ENCODE measurements at regions not wholly inside any gene's neighbourhood (a gene's known extent, or its start where the extent isn't known, plus 50 kb on each side); places are given as distances from the start of the nearest gene placed in this dataset.
"Not testable (repeated sequence)": the region's sequence is repeated elsewhere in the genome, so short reads cannot be mapped to it uniquely, and the experiment has no call there.

DNA sequence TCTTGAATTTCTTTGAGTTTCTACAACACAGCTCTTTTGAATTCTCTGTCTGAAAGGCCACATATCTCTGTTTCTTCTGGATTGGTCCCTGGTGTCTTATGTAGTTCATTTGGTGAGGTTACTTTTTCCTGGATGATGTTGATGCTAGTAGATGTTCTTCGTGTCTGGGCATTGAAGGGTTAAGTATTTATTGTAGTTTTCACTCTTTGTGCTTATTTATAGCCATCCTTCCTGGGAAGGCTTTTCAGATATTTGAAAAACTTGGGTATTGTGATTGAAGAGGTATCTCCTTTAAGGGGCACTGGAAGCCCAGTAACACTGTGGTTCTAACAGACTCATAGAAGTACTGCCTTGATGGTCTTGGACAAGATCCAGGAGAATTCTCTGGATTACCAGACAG, 338.5 kb upstream of the SPRY2 start:
- no peak for DNase-seq (ENCODE audit: low read depth)
- TF ChIP-seq, protein P1, sequence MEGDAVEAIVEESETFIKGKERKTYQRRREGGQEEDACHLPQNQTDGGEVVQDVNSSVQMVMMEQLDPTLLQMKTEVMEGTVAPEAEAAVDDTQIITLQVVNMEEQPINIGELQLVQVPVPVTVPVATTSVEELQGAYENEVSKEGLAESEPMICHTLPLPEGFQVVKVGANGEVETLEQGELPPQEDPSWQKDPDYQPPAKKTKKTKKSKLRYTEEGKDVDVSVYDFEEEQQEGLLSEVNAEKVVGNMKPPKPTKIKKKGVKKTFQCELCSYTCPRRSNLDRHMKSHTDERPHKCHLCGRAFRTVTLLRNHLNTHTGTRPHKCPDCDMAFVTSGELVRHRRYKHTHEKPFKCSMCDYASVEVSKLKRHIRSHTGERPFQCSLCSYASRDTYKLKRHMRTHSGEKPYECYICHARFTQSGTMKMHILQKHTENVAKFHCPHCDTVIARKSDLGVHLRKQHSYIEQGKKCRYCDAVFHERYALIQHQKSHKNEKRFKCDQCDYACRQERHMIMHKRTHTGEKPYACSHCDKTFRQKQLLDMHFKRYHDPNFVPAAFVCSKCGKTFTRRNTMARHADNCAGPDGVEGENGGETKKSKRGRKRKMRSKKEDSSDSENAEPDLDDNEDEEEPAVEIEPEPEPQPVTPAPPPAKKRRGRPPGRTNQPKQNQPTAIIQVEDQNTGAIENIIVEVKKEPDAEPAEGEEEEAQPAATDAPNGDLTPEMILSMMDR (conservative IDR thresholded peaks at IDR 0.05; ENCODE audit: low read length): no peak
- no peak overlapping the region for H3K4me3 ChIP-seq (ENCODE audit: low read length)

DNA sequence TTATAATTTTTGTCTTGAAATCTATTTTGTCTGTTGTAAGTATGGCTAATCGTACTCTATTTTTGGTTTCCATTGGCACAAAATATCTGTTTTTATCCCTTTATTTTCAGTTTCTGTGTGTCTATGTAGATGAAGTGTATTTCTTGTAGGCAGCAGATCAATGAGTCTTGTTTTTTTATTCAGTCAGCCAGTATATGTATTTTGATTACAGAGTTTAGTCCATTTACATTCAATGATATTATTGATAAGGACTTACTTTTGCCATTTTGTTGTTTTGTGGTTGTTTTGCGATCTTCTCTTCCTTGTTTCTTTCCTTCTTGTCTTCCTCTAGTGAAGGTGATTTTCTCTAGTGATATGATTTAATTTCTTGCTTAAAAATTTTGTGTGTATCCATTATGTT, 336.3 kb upstream of the SPRY2 start:
- TF ChIP-seq, protein P1 (conservative IDR thresholded peaks at IDR 0.05; ENCODE audit: low read length): no peak
- no peak overlapping the region for H3K4me3 ChIP-seq (ENCODE audit: low read length)
- DNase-seq (ENCODE audit: low read depth): no peak

DNA sequence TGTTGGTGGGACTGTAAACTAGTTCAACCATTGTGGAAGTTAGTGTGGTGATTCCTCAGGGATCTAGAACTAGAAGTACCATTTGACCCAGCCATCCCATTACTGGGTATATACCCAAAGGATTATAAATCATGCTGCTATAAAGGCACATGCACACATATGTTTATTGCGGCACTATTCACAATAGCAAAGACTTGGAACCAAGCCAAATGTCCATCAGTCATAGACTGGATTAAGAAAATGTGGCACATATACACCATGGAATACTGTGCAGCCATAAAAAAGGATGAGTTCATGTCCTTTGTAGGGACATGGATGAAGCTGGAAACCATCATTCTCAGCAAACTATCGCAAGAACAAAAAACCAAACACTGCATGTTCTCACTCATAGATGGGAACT, 334.5 kb upstream of the SPRY2 start:
- not testable (repeated sequence) for DNase-seq (ENCODE audit: low read depth); H3K4me3 ChIP-seq (ENCODE audit: low read length)

- TF ChIP-seq, protein P1 (conservative IDR thresholded peaks at IDR 0.05; ENCODE audit: low read length): no peak
- DNase-seq (ENCODE audit: low read depth): no peak
- no peak overlapping the region for H3K4me3 ChIP-seq (ENCODE audit: low read length)
Observed at GRCh38 chr13:80671773-80672172, 330.8 kb upstream of the SPRY2 start.

GRCh38 chr13:80669112-80669511, 328.2 kb upstream of the SPRY2 start:
- no peak overlapping the region for H3K4me3 ChIP-seq (ENCODE audit: low read length)
- TF ChIP-seq, protein P1 (conservative IDR thresholded peaks at IDR 0.05; ENCODE audit: low read length): no peak
- no peak for DNase-seq (ENCODE audit: low read depth)

DNA sequence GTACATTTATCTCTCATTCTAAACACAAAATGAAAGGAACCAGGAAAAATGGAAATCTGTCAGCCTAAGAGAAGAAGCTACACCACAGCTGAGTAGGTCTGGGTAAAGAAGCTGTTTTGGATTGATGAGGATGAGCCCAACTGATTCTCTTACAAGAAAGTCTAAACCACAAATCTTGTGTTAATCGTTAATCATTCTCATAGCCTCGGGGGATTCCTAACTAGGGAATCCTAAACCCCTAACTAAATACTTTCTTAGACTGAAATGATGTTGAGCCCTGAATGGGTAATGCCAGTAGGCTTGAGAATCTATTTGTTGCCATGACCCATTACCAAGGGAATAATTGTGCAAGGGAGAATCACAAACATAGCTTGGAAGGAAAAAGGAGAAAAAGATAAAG, 327.5 kb upstream of the SPRY2 start:
- no peak for DNase-seq (ENCODE audit: low read depth)
- TF ChIP-seq, protein P1 (conservative IDR thresholded peaks at IDR 0.05; ENCODE audit: low read length): no peak
- no peak overlapping the region for H3K4me3 ChIP-seq (ENCODE audit: low read length)

DNA sequence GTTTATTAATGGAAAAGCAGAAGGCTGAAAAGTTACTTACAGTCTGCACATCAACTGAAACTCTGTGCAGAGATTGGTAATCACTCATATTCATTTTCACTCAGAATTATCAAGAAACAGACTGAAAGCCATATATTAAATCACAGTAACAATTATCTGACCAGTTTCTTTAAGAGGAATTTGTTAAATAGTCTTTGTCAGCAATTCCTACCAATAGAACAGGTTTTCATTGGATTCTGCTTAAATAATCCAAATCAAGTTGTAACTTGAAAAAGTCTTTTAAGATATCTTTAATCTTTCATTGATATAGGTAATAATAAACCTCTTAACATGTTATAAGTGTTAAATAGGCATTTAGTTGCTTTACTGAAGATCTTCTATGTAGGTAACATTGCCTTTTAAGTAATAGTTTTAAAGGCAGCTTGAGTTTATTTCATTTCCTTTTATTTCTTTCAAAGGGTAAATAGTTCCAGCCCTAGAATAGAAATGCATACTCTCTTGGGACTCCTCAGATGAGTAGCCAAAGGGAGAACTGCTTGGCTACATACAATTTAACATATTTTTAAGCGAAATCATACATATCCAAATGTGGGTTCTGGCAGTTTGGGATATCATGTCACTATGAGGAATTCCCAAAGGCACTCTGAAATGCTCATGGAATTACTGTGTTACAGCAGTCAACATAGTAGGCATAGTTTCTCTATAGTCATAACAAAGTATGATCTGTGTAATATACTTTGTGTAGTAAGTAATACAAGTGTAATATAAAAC, 326.0 kb upstream of the SPRY2 start:
- TF ChIP-seq, protein P1 (conservative IDR thresholded peaks at IDR 0.05; ENCODE audit: low read length): no peak
- no peak for DNase-seq (ENCODE audit: low read depth)
- H3K4me3 ChIP-seq (ENCODE audit: low read length): no peak overlapping the region

All from AG10803 (cell line).